NB4 (cell line): ENCODE measurements at regions not wholly inside any gene's neighbourhood (a gene's known extent, or its start where the extent isn't known, plus 50 kb on each side); places are given as distances from the start of the nearest gene placed in this dataset.

ENCODE experiments used
- DNase-seq: peaks from one replicate; pipeline ENCODE4 v3.0.0; 2010; ENCODE audit warnings: low read depth
- H3K4me3 ChIP-seq: one replicate; pipeline ENCODE4 v1.5.1; 2011; ENCODE audit warnings: mild to moderate bottlenecking, low read depth, low read length, moderate library complexity
- MYC ChIP-seq: IDR thresholded peaks from 2 replicates; pipeline ENCODE4 v1.6.1; 2011; ENCODE audit warnings: low read depth, low read length
- POLR2A ChIP-seq: IDR thresholded peaks from 2 replicates; pipeline ENCODE4 v1.6.1; 2011; ENCODE audit warnings: mild to moderate bottlenecking; ENCODE audit not compliant: insufficient read length; ENCODE audit errors: extremely low read depth
- TF ChIP-seq, protein P1 (sequence below): IDR thresholded peaks from 2 replicates; pipeline ENCODE4 v1.6.1; 2011; ENCODE audit warnings: low read depth, low read length
- TF ChIP-seq, protein P2 (sequence below): IDR thresholded peaks from one replicate; pipeline ENCODE4 v1.5.1; 2012; ENCODE audit warnings: low read depth, low read length

DNA sequence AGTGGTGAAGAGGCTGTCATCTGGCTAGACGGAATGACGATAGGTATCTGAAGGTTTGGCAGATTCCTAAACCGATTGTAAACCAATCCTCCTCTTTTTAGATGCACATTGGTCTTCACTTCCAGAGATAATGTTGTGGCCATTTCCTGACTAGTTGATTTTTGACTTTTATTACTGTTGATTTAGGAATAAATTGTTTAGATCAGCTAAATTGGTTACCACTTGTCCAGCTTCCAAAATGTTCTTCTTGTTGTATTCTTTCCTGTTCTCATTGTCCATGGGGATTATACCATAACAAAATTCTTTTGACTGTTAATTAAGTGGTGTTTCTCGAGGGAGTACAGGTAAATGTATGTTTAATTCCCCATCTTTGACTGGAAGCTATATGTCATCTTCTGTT, 119.7 kb downstream of the MACROH2A1 start:
- no peak for DNase-seq
- TF ChIP-seq POLR2A (no peak), MYC (no peak)
- TF ChIP-seq, protein P1, sequence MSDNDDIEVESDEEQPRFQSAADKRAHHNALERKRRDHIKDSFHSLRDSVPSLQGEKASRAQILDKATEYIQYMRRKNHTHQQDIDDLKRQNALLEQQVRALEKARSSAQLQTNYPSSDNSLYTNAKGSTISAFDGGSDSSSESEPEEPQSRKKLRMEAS, result no peak
- TF ChIP-seq, protein P2, sequence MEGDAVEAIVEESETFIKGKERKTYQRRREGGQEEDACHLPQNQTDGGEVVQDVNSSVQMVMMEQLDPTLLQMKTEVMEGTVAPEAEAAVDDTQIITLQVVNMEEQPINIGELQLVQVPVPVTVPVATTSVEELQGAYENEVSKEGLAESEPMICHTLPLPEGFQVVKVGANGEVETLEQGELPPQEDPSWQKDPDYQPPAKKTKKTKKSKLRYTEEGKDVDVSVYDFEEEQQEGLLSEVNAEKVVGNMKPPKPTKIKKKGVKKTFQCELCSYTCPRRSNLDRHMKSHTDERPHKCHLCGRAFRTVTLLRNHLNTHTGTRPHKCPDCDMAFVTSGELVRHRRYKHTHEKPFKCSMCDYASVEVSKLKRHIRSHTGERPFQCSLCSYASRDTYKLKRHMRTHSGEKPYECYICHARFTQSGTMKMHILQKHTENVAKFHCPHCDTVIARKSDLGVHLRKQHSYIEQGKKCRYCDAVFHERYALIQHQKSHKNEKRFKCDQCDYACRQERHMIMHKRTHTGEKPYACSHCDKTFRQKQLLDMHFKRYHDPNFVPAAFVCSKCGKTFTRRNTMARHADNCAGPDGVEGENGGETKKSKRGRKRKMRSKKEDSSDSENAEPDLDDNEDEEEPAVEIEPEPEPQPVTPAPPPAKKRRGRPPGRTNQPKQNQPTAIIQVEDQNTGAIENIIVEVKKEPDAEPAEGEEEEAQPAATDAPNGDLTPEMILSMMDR, result no peak
- no peak overlapping the region for H3K4me3 ChIP-seq

DNA sequence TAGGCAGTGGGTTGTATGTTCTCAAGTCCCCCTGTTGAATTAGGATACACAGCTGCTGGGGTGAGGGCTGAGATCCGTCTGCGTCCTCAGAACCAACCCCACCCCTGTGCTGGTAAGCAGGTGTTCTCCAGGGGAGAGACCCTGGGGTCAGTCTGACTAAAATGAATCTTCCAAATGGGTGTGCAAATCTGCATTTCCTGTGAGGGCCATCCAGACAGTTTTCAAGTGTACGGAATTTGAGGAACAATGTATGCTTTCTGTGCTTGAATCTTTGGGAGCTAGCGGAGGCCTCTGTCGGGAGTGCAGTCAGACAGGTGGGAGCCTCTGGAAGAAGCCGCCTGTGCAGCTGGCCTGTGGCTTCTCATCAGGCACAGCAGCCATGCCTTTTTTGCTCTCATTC, 122.9 kb downstream of the MACROH2A1 start:
- TF ChIP-seq MYC (no peak), POLR2A (no peak)
- TF ChIP-seq, protein P1, result no peak
- TF ChIP-seq, protein P2, result no peak
- no peak overlapping the region for H3K4me3 ChIP-seq
- no peak for DNase-seq

DNA sequence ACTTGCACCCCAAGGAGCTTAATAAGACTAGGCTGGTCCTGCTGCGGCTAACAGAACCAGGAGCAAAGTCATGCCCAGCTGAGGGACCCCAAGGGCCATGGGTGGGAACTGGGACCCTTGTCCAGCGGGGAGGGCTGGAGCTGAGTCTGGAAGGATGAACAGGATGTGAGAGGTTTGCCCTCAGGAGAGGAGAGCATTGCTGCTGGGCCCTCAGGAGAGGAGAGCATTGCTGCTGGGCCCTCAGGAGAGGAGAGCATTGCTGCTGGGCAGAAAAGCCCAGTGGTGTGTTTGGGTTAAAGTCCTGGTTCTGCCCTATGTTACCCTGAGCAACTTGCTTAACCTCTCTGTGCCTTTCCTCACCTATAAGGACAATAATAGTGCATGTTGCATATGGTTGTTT, 125.8 kb downstream of the MACROH2A1 start:
- no peak for TF ChIP-seq MYC
- TF ChIP-seq, protein P1, result no peak
- TF ChIP-seq POLR2A, result no peak
- TF ChIP-seq, protein P2, result no peak
- H3K4me3 ChIP-seq, result no peak overlapping the region
- no peak for DNase-seq

DNA sequence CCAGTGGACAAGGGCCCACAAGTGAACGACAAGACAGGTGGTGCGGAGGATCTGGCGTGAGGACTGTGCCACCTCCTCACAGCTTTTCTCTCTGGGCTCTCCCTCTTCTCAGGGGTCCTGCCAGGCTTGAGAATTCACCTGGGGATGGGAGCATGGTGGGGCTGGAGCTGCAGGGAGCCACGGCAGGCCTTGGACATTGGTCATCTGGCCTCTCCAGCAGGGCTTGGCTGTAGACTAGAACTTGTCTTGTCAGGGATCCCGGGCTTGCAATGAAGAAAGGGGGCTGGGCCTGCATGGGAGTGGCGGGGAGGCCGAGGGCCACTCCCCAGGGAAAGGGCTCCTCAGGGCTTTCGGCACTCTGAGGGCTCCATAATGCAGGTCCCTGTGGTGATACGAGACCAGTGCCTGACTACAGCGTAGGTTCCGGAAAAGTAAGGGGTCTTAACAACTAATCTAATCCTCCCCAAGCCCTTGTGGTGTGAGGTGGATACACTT, 126.7 kb downstream of the MACROH2A1 start:
- no peak overlapping the region for H3K4me3 ChIP-seq
- TF ChIP-seq MYC (no peak), POLR2A (no peak)
- TF ChIP-seq, protein P2, result no peak
- TF ChIP-seq, protein P1, result no peak
- no peak for DNase-seq

DNA sequence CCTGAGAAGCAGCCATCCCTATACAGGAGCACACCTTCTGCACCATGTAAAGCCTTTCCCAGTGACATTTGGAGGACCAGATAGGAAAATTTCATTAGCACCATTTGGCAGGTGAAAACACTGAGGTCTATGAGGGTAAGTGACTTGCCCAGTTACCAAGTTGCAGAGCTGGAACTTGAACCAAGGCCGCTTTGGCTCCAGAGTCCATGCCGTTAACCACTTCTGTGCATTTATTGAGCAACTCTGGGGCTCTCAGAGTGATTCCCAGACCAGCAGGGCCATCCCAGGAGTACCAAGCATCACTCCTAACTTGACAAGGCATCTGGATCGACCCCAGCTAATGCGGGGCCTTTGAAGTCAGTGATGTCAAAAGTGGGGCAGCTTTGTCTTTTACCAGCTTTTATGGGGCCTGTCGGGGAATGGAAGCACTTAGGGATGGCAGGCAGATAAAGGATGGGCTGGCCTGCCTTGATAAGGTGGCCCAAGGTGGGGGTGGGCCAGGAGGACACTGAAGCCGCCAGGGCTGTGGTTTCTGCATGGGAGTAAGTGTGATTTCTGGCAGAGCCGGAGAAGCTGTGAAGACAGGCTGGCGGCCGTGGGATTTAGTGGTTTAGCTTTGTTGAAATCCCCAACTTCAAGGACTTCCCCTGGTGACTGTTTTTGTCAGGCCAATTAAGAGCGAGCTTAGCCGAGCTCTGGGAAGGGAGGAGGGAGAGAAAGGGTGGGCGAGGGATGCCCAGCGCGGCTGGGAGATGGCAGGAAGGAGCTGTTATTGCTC, 127.3 kb downstream of the MACROH2A1 start:
- no peak overlapping the region for H3K4me3 ChIP-seq
- TF ChIP-seq, protein P1, result no peak
- no peak for TF ChIP-seq MYC
- TF ChIP-seq, protein P2, result no peak
- TF ChIP-seq POLR2A, result no peak
- DNase-seq, result no peak
